ENCODE measurements at regions not wholly inside any gene's neighbourhood (a gene's known extent, or its start where the extent isn't known, plus 50 kb on each side); places are given as distances from the start of the nearest gene placed in this dataset.

GRCh38 chr11:91047882-91048281 lies 825.0 kb upstream of the CHORDC1 start:
- Histone ChIP-seq H2BK12ac (ENCODE audit: low read length in 2 of 2) (no peak overlapping the region), H3K36me3 (ENCODE audit: control insufficient read depth in 1 of 2, insufficient read depth in 2 of 2, low read depth in 1 of 2, low read length in 2 of 2) (no peaks in the 10 kb centered on the region), H3K9me3 (ENCODE audit: control insufficient read depth, low read length) (peaks cover 8% of the 10 kb centered on the region), H2BK5ac (ENCODE audit: low read depth, low read length, poor library complexity, severe bottlenecking) (no peak overlapping the region), H3K14ac (ENCODE audit: low read length in 2 of 2) (no peak overlapping the region), H3K79me1 (replicated peaks; ENCODE audit: low read length, poor library complexity, severe bottlenecking) (no peaks in the 10 kb centered on the region), H3K9ac (ENCODE audit: low read length) (no peak overlapping the region), H3K23ac (ENCODE audit: low read length in 2 of 2) (no peak overlapping the region), H4K91ac (ENCODE audit: low read length) (no peak overlapping the region), H3K4ac (ENCODE audit: low read depth in 1 of 2, low read length in 2 of 2) (no peak overlapping the region), H2BK120ac (ENCODE audit: low read depth, low read length) (no peak overlapping the region), H3K4me3 (ENCODE audit: insufficient read depth in 1 of 2, low read depth in 1 of 2, low read length in 2 of 2) (no peak overlapping the region), H2AK5ac (ENCODE audit: low read length, severe bottlenecking) (no peak overlapping the region), H3K4me1 (ENCODE audit: control insufficient read depth, insufficient read depth, low read depth, low read length) (no peaks in the 10 kb centered on the region), H3K18ac (ENCODE audit: low read depth in 1 of 2, low read length in 2 of 2) (no peak overlapping the region), H4K8ac (ENCODE audit: low read length) (no peak overlapping the region), H3K27me3 (ENCODE audit: control insufficient read depth in 1 of 2, insufficient read depth in 1 of 2, low read length in 2 of 2) (no peaks in the 10 kb centered on the region), H3K27ac (ENCODE audit: low read length, poor library complexity, severe bottlenecking) (no peak overlapping the region), H2BK15ac (ENCODE audit: low read depth, poor library complexity, severe bottlenecking) (no peak overlapping the region), H2AFZ (ENCODE audit: low read depth, low read length) (no peak overlapping the region), H3K4me2 (ENCODE audit: low read length, poor library complexity, severe bottlenecking) (no peak overlapping the region)
- 100% methylated on average over 1 of the region's 2 CpGs for WGBS
- DNase-seq = no peak

- Histone ChIP-seq H3K18ac (ENCODE audit: low read depth in 1 of 2, low read length in 2 of 2) (no peak overlapping the region), H3K36me3 (ENCODE audit: control insufficient read depth in 1 of 2, insufficient read depth in 2 of 2, low read depth in 1 of 2, low read length in 2 of 2) (no peaks in the 10 kb centered on the region), H3K4ac (ENCODE audit: low read depth in 1 of 2, low read length in 2 of 2) (no peak overlapping the region), H3K4me3 (ENCODE audit: insufficient read depth in 1 of 2, low read depth in 1 of 2, low read length in 2 of 2) (peak overlapping the region in 1 of 2 experiments; percentile 42), H3K4me1 (ENCODE audit: control insufficient read depth, insufficient read depth, low read depth, low read length) (no peaks in the 10 kb centered on the region), H3K23ac (ENCODE audit: low read length in 2 of 2) (no peak overlapping the region), H4K91ac (ENCODE audit: low read length) (no peak overlapping the region), H2BK120ac (ENCODE audit: low read depth, low read length) (no peak overlapping the region), H2BK12ac (ENCODE audit: low read length in 2 of 2) (no peak overlapping the region), H2BK5ac (ENCODE audit: low read depth, low read length, poor library complexity, severe bottlenecking) (no peak overlapping the region), H3K27me3 (ENCODE audit: control insufficient read depth in 1 of 2, insufficient read depth in 1 of 2, low read length in 2 of 2) (no peaks in the 10 kb centered on the region), H3K9ac (ENCODE audit: low read length) (no peak overlapping the region), H3K14ac (ENCODE audit: low read length in 2 of 2) (no peak overlapping the region), H2BK15ac (ENCODE audit: low read depth, poor library complexity, severe bottlenecking) (no peak overlapping the region), H3K79me1 (replicated peaks; ENCODE audit: low read length, poor library complexity, severe bottlenecking) (no peaks in the 10 kb centered on the region), H3K27ac (ENCODE audit: low read length, poor library complexity, severe bottlenecking) (no peak overlapping the region), H2AK5ac (ENCODE audit: low read length, severe bottlenecking) (no peak overlapping the region), H3K9me3 (ENCODE audit: control insufficient read depth, low read length) (peaks cover 8% of the 10 kb centered on the region), H4K8ac (ENCODE audit: low read length) (no peak overlapping the region), H2AFZ (ENCODE audit: low read depth, low read length) (no peak overlapping the region), H3K4me2 (ENCODE audit: low read length, poor library complexity, severe bottlenecking) (no peak overlapping the region)
- no peak for DNase-seq
- WGBS = 86% methylated on average over 2 of the region's 6 CpGs
These were observed 823.4 kb upstream of the CHORDC1 start for GRCh38 chr11:91046261-91046660.

GRCh38 chr11:91041626-91042025 lies 818.8 kb upstream of the CHORDC1 start:
- no peak overlapping the region for H2BK120ac ChIP-seq (ENCODE audit: low read depth, low read length)

GRCh38 chr11:91023731-91024130 lies 800.9 kb upstream of the CHORDC1 start:
- Histone ChIP-seq H3K27me3 (ENCODE audit: control insufficient read depth in 1 of 2, insufficient read depth in 1 of 2, low read length in 2 of 2) (no peaks in the 10 kb centered on the region), H3K4ac (ENCODE audit: low read depth in 1 of 2, low read length in 2 of 2) (no peak overlapping the region), H4K8ac (ENCODE audit: low read length) (no peak overlapping the region), H3K23ac (ENCODE audit: low read length in 2 of 2) (no peak overlapping the region), H3K9ac (ENCODE audit: low read length) (no peak overlapping the region), H3K4me1 (ENCODE audit: control insufficient read depth, insufficient read depth, low read depth, low read length) (no peaks in the 10 kb centered on the region), H3K14ac (ENCODE audit: low read length in 2 of 2) (no peak overlapping the region), H2BK120ac (ENCODE audit: low read depth, low read length) (no peak overlapping the region), H2BK5ac (ENCODE audit: low read depth, low read length, poor library complexity, severe bottlenecking) (no peak overlapping the region), H2BK12ac (ENCODE audit: low read length in 2 of 2) (no peak overlapping the region), H3K18ac (ENCODE audit: low read depth in 1 of 2, low read length in 2 of 2) (no peak overlapping the region), H4K91ac (ENCODE audit: low read length) (no peak overlapping the region), H3K9me3 (ENCODE audit: control insufficient read depth, low read length) (no peaks in the 10 kb centered on the region), H3K79me1 (replicated peaks; ENCODE audit: low read length, poor library complexity, severe bottlenecking) (no peaks in the 10 kb centered on the region), H3K27ac (ENCODE audit: low read length, poor library complexity, severe bottlenecking) (no peak overlapping the region), H3K36me3 (ENCODE audit: control insufficient read depth in 1 of 2, insufficient read depth in 2 of 2, low read depth in 1 of 2, low read length in 2 of 2) (no peaks in the 10 kb centered on the region), H2AK5ac (ENCODE audit: low read length, severe bottlenecking) (no peak overlapping the region), H3K4me2 (ENCODE audit: low read length, poor library complexity, severe bottlenecking) (no peak overlapping the region), H2BK15ac (ENCODE audit: low read depth, poor library complexity, severe bottlenecking) (no peak overlapping the region), H2AFZ (ENCODE audit: low read depth, low read length) (no peak overlapping the region), H3K4me3 (ENCODE audit: insufficient read depth in 1 of 2, low read depth in 1 of 2, low read length in 2 of 2) (no peak overlapping the region)
- 86% methylated on average over 1 of the region's 2 CpGs for WGBS
- no peak for DNase-seq

More at GRCh38 chr11:91041626-91042025, 818.8 kb upstream of the CHORDC1 start:
- Histone ChIP-seq H2BK15ac (ENCODE audit: low read depth, poor library complexity, severe bottlenecking) (no peak overlapping the region), H2BK5ac (ENCODE audit: low read depth, low read length, poor library complexity, severe bottlenecking) (no peak overlapping the region), H3K9ac (ENCODE audit: low read length) (no peak overlapping the region), H2BK12ac (ENCODE audit: low read length in 2 of 2) (no peak overlapping the region), H3K27ac (ENCODE audit: low read length, poor library complexity, severe bottlenecking) (no peak overlapping the region), H3K36me3 (ENCODE audit: control insufficient read depth in 1 of 2, insufficient read depth in 2 of 2, low read depth in 1 of 2, low read length in 2 of 2) (no peaks in the 10 kb centered on the region), H4K8ac (ENCODE audit: low read length) (no peak overlapping the region), H3K18ac (ENCODE audit: low read depth in 1 of 2, low read length in 2 of 2) (no peak overlapping the region), H3K4me1 (ENCODE audit: control insufficient read depth, insufficient read depth, low read depth, low read length) (no peaks in the 10 kb centered on the region), H4K91ac (ENCODE audit: low read length) (no peak overlapping the region), H3K79me1 (replicated peaks; ENCODE audit: low read length, poor library complexity, severe bottlenecking) (no peaks in the 10 kb centered on the region), H3K14ac (ENCODE audit: low read length in 2 of 2) (no peak overlapping the region), H3K23ac (ENCODE audit: low read length in 2 of 2) (no peak overlapping the region), H2AK5ac (ENCODE audit: low read length, severe bottlenecking) (no peak overlapping the region), H3K9me3 (ENCODE audit: control insufficient read depth, low read length) (no peaks in the 10 kb centered on the region), H3K4me2 (ENCODE audit: low read length, poor library complexity, severe bottlenecking) (no peak overlapping the region), H2AFZ (ENCODE audit: low read depth, low read length) (no peak overlapping the region), H3K4me3 (ENCODE audit: insufficient read depth in 1 of 2, low read depth in 1 of 2, low read length in 2 of 2) (no peak overlapping the region), H3K4ac (ENCODE audit: low read depth in 1 of 2, low read length in 2 of 2) (no peak overlapping the region), H3K27me3 (ENCODE audit: control insufficient read depth in 1 of 2, insufficient read depth in 1 of 2, low read length in 2 of 2) (no peaks in the 10 kb centered on the region)
- no peak for DNase-seq

All from mesenchymal stem cell (in vitro differentiated cells and primary cell).